ENCODE measurements at regions not wholly inside any gene's neighbourhood (a gene's known extent, or its start where the extent isn't known, plus 50 kb on each side); places are given as distances from the start of the nearest gene placed in this dataset.

DNA sequence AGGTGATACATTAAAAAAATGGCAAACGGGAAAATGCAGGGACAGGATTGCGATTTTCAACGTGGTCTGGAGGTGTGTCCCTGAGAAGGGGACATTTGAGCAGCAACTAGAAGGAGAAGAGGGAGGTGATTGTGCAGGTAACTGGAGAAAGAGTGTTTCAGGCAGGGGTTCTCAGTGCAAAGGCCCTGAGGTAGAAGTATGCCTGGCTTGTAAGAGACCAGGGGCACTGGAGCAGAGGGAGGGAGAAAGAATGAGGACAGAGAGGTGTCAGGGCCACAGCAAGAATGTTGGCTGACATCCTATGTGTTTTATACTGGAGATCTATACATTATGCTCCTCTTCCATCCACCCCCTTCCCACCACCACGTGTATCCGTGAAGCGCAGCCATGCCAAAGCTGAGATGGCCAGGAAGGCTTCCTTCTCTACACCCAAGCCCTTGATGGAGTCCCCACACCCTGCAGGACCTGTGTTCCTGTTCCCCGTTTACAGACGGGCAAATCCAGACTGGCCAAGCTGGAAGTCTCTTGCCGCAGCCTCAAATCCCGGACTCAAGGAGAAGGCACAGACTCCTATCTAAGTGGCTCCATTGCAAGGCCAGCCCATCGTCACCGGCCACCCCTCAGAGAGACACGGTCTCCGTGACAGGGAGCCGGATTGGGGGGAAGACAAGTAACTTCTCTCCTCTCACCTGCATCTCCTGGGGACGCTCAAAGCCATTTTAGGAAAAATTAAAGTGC is 416.1 kb downstream of the MN1 start:
- no peak for DNase-seq (ENCODE audit: low spot score)

DNA sequence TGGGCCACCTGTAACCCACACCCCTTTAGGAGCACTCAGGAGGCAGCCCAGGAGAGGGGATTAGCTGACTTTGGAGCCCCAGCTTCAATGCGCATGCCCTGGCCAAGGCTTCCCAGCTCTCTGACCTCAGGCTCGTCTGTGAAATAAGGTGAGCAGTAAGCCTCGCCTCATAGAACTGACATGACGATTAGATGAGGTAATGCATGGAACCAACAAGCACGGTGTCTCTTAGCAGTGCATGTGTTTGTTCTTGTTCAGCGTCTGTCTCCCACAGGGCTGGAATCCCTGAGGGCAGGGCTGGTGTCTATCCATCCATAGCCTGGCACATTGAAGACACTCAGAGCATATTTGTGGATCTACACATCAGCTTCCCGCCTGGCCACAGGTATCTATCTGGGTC is 415.4 kb downstream of the MN1 start:
- DNase-seq (ENCODE audit: low spot score): no peak

DNA sequence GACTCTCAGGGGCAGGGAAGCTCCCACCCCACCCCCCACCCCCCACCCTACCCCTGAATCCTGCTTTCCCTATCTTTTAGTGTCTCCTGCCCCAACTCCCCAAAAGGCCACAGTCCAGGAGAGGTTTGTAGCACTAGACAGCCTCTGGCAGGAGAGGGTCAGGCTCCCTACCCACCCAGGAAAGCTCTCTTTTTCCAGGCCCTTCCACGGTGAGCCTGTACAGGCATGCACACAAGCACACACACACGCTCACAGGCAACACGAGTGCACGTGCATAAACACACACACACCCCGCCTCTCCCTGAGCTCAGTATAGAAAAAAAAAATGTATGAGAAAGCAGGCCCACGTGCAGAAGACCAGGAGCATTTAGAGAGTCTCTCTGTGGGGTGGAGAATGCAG is 414.0 kb downstream of the MN1 start:
- no peak for DNase-seq (ENCODE audit: low spot score)

DNA sequence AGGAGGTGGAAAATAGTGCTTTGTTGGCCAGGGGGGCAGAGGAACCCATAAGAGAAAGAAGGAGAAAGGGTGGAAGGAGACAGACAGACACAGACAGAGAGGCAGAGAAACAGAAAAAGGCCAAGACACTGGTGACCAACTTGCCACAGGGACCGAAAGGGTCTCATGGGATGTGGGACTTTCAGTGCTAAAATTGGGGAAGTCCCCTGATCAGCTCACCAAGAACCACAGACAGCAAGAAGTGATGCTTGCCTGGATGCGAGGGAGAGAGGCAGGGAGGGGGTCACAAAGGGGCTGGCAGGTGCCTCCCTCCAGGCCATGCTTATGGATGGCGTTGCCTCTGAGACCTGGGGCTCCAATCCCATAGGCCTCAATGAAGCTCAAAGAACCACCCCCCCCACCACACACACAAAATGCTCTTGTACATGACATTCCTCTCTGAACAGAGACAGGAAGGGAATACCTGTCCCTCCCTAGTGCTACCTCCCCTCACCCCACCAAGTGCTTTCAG is 413.4 kb downstream of the MN1 start:
- DNase-seq (ENCODE audit: low spot score): no peak

DNA sequence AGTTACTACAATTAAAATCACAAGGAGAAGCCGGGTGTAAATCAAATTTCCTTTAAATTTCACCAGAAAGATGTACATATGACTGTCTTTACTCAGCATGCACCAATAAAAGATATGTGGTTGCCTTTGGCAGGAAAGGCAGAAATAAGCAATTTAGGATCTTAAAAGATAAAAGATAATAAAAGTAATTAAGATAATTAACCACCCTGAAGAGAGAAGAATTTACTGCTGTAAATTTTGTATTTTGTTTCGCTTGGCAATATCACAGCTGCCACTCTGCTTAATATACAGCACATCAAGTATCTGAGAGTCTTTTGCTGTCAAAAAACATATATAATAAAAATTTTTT is 411.9 kb downstream of the MN1 start:
- no peak for DNase-seq (ENCODE audit: low spot score)

DNA sequence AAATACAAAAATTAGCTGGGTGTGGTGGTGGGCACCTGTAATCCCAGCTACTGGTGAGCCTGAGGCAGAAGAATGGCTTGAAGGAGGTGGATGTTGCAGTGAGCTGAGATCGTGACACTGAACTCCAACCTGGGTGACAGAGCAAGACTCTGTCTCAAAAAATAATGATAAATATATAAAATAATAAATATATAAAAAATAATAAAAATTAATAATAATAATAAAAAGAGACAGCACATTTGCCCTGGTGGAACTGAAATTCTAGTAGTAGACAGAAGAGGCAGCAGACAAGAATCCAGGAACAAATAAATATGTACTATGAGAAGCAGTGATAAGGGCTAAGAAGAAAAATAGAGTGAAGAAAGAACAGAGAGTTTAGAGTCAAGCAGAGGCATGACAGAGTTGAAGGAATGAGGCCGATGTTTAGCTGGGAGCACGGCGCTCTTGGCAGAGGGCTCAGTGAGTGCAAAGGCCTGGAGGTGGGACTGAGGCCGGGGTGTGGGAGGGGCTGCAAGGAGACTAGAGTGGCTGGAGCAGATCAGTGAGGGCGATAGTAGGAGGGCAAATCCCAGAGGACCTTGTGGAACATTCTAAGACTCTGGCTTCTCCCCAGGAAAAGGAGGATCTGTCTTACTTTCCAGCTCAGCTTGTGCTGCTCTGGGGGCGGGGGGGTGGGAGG is 410.3 kb downstream of the MN1 start:
- no peak for DNase-seq (ENCODE audit: low spot score)

DNA sequence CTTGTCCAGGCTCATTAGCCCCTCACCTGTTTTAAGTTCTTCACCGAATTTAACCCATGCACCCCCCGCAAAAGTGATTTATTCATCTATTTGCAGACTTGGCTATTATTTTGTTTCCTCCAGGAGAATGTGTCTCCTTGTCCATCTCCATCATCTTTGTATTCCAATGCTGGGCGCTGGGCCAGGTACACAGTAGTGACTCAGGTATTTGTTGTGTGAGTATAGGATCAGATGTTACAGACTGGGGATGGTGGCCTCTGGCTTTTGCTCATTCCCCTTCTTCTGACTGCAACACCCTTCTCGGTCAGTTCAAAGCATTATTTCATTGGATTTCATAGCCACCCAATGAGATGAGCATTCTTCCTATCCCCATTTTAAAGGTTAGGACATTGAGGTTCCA is 408.2 kb downstream of the MN1 start:
- no peak for DNase-seq (ENCODE audit: low spot score)

DNA sequence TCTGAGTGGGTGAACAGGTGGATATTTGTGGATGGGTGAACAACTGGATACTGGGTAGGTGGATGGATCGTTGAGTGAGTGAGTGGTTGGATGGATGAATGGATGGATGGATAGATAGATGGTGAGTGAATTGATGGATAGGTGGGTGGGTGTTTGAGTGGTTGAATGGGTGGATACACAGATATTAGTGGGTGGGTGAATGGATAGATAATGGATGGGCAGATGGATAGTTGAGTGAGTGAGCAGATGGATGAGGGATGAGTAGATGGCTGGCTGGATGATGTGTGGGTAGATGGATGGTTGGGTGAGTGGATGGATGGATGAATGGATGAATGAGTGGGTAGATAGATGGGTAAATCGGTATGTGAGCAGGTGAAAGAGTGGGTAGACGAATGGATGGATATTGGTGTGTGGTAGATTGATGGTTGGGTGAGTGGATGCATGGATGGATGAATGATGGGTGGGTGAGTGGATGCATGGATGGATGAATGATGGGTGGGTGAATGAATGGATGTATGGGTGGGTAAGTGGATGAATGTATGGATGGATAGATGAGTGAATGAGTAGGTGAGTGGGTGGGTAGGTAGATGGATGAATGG is 406.7 kb downstream of the MN1 start:
- DNase-seq (ENCODE audit: low spot score): no peak

DNA sequence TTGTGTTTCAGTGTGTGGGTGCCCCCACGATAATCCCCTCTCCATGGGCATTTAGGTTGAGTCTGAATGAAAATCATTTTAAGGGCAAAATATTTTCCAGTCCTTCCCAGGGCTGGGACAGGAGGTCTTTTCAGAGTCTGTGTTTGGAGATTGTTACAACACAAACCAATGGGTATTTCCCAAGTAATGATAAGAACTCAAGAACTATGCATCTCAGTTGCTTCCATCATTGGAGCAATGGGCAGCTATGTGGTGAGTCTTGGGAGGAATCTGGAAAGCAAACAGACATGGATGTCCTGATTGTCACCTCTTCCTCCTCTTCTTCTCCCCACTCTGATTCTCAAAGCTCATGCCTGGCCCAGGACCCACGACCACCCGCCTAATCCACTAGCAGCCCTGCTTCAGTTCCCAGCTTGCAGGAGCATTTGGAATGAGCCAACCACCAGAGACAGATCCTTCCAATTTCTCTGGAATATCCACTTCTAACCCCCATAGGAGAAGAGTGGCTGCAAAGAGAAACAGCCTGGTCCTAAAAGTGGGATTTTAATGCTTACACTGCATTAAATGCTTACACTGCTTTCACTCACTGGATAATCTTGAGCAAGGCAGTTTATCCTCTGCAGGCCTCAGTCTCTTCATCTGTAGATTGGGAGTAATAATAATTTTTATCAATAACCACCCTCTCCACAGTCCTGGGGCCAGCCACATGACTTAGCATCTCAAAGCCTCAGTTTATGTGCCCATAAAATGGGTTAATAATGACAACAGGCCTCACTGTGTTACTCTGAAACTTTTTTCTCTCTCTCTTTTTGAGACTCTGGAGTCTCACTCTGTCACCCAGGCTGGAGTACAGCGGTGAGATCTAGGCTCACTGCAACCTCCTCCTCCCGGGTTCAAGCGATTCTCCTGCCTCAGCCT is 404.3 kb downstream of the MN1 start:
- DNase-seq (ENCODE audit: low spot score): no peak

DNA sequence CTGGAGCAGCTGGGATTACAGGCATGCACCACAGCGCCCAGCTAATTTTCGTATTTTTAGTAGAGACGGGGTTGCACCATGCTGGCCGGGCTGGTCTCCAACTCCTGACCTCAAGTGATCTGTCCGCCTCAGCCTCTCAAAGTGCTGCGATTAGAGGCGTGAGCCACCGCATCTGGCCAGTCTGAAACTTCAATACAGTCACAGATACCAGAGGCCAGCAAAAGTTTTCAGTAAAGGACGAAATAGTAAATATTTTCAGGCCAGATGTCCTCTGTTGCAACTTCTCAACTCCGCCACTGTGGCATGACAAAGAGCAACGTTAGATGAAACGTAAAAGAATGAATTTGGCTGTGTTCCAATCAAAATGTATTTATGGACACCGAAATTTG is 403.6 kb downstream of the MN1 start:
- no peak for DNase-seq (ENCODE audit: low spot score)

DNA sequence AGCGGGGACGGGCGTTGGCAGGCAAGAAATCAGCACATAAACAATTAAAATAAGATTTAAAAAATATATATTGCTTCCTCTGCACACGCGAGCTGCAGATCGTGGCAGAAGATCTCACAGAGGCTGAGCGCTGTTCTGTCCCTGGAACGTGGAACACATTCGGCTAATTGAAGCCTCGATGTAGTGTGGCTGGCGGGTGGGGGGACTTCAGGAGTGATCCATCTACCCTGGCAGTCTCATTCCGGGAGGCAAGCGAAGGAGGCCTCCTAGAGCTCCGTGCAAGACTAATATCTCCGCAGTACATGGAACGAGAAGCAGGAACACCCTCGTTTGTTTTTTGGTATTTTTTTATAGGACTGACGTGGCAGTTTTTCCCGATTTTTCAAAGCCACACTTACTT is 402.4 kb downstream of the MN1 start:
- no peak for DNase-seq (ENCODE audit: low spot score)

DNA sequence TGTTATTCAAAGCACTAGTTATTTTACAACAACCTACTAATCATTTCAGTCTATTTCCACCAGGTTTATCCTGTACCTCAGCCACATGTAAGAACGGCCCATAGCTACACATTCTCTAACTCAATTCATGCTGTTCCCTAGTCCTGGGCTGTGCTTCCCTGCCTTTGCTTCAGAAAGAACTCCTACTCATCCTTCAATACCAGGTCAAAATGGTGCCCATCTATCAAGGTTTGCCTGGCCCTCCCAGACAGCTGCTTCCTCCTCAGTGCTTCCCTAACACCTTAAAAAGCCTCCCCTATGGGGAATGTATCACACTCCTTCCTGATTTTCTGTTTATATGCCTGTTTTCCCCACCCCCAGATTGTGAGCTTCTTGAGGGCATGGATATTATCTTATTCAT is 400.7 kb downstream of the MN1 start:
- no peak for DNase-seq (ENCODE audit: low spot score)

DNA sequence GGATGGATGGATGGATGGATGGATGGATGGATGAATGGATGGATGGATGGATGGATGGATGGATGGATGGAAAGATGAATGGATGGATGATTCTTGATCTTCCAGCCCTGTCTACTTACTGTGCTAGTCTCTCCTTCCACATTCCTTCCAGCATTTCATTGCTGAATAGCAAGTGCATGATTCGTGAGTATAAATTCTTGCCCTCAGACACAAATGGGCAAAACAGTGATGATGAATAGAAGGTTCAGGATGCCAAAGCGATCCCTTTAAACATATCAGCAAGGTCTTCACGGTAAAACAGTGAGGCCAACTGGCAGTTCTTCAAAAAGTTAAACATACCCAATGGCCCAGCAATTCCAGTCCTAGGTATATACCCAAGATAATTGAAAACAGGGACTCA is 400.2 kb downstream of the MN1 start:
- no peak for DNase-seq (ENCODE audit: low spot score)

DNA sequence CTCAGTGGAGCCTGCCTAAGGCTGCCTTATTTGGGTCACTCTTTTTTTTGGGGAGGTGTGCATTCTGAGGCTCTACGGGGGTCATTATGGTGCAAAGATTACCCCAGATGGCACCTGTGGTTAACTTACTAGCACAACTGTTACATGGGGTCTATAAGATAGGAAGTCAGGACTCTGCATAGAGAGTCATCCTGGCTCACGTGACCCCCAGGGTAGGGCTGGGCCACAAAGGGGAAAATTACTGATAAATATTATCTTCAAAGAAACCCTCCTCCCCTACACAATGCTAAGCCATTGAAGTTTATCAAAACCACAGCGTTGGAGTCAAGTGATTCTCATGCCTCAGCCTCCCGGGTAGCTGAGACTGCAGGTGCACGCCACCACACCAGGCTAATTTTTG is 397.1 kb downstream of the MN1 start:
- DNase-seq (ENCODE audit: low spot score): no peak

DNA sequence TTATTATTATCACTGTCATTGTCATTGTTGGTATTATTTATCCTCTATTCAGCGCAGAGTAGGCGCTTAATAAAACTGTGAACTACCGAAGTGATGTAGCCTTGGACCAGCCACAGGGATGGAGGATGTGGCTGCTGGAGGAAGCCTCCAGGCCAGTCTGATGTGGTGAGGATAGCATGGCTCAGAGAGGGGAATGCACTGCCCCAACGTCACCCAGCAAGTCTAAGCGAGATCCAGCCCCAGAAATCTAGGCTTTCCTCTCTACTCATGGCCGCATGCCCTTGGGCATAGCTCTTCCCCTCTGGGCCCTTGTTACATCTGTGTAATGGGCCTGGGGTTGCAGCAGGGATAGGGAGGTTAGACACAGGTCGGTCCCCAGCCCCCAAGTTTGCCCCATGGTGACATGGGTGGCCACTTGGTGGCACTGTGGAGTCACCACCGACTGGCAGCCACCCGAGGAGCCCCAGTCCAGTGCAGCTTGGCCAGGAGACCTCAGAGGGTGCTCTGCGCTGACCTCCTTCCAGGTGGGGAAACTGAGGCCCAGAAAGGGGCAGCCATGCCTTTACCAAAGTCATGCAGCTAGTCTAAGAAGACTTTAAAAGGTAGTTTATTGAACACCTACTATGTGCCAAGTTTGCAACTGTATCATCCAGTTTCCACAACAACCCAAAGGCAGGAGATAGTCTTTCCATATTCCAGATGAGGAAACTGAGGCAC is 395.7 kb downstream of the MN1 start:
- DNase-seq (ENCODE audit: low spot score): peak; percentile 47

DNA sequence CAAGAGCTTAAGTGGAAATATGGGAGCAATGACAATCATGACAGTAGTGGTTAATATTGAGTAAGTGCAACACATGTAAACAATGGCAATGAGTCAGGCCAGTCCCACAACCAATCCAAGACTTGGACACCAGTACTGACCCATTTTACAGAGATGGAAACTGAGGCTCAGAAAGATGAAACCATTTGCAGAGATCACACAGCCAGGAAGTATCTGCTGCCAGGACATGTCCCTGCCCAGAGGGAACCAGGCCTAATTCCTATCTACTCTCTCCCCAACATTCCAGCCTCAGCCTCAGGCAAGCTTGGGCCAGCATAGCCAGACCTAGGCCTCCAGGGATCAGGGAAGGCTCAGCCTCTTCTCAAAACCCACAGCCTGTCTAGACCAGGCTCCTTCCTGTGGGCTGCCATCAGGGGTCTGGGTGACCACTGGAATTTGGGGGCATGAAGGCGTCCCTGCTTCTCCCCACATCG is 395.1 kb downstream of the MN1 start:
- no peak for DNase-seq (ENCODE audit: low spot score)

DNA sequence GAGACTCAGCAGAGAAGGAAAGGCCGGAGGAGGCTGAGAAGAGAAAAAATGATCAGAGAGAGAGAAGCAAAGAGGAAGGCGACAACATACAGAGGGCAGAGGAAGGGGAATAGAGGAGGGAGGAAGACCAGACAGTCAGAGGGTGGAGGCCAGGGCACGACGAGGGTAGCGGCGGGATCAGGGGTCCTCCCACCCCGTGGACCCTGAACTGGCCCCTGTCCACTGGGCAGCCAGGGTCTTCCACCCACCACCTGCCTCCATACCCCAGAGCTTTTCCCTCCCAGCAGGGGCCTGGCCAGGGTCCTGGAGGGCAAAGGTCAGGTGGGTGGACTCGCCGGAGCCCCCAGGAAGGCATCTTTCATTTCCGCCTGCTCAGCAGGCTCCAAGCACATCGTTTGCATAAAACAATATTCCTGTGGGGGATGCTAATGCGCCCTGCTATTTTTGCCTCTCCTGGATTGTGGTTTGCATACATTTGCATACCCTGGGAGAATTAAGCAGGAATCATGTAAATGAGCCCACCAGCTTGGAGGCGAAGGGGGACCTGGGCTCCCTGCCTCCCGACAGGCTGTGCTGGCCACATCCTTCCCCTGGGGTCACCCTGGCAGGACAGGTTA is 394.1 kb downstream of the MN1 start:
- no peak for DNase-seq (ENCODE audit: low spot score)

DNA sequence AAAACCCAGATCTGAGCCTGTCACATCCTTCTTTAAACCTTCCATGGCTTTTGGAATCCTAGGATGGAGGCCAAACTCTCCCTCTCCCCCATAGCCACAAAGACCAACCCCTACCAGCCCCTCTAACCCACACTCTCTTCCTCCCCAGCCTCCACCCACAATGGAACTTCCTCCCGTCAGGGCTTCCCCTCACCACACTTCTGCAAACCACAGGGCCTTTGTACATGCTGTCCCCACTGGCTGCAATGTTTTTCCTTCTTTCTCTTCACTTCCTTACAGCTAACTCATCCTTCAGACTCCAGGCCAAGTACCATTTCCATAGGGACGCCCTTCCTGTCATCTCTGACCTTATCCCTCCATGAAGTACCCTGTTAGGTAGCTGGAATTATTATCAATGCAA is 393.5 kb downstream of the MN1 start:
- DNase-seq (ENCODE audit: low spot score): no peak

DNA sequence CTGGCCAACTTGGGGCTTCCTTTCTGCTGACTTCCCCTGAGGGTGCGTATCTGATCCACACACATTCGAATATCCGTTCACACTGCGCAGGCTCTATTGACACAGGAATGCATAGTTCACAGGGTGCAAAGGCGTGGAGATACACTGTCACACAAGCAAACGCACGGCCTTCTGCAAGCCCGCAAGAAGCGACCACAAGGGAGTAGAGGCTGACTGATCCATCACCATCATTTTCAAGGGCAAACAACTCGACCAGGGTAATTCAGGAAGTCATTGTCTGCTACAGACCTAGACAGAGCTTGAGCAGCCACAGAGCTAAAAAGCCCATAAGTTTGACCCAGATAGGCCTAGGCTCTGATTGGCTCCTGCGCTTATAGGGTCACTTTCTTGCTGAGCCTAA is 392.3 kb downstream of the MN1 start:
- DNase-seq (ENCODE audit: low spot score): no peak

DNA sequence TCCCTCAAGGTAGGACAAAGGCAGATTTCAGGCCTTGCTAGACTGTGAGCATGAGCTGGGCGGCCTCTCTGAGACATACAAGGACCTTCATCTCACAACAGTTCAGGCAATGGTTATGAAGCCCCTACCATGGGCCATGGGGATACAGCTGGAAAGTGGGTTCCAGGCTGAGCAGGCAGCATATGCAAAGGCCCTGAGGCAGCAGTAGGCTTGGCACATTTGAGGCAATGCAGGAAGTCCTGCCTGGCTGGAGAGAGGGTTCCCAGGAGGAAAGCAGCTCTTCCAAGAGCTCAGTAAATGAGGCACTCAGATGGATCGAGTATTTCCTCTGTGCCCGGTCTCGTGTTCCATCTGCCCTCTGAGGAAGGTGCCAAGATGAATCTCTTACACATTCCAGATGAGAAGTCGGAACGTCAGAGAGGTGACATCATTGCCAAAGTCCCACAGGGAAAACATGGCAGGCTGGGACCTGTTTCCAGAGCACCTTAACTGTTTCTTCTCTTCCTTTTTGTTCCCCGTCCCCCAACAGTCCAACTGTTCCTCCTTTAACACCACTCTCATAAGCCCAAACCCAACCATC is 388.6 kb downstream of the MN1 start:
- no peak for DNase-seq (ENCODE audit: low spot score)

DNA sequence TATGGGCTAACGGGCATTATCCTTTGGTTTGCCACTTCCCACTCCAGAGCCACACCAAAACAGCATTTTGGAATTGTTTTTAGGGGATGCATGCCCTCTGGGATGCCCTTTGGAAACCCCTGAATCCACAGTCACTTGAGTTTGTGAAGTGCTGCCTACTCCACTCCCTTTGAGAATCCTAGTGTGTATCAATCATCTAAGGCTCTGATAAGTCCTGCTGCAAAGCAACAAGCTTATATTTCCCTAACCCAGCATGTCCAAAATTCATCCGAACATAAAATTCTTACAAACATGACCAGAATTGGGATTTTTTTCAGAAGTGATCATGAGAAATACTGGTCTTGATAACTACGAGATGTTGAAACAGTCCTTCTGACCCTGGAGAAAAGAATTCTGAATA is 387.9 kb downstream of the MN1 start:
- no peak for DNase-seq (ENCODE audit: low spot score)

Data from germinal center (tissue), 1 donor.